GM21576 (cell line): ENCODE measurements at regions not wholly inside any gene's neighbourhood (a gene's known extent, or its start where the extent isn't known, plus 50 kb on each side); places are given as distances from the start of the nearest gene placed in this dataset.

Experiments
- ATAC-seq: cut with Tn5 transposase; IDR thresholded peaks from one replicate; pipeline ENCODE4 v1.9.1; 2021; ENCODE audit warnings: mild to moderate bottlenecking, moderate library complexity; ENCODE audit not compliant: unreplicated experiment

GRCh38 chr13:27014406-27015359 is 156.9 kb downstream of the USP12 start:
- no peak for ATAC-seq

DNA sequence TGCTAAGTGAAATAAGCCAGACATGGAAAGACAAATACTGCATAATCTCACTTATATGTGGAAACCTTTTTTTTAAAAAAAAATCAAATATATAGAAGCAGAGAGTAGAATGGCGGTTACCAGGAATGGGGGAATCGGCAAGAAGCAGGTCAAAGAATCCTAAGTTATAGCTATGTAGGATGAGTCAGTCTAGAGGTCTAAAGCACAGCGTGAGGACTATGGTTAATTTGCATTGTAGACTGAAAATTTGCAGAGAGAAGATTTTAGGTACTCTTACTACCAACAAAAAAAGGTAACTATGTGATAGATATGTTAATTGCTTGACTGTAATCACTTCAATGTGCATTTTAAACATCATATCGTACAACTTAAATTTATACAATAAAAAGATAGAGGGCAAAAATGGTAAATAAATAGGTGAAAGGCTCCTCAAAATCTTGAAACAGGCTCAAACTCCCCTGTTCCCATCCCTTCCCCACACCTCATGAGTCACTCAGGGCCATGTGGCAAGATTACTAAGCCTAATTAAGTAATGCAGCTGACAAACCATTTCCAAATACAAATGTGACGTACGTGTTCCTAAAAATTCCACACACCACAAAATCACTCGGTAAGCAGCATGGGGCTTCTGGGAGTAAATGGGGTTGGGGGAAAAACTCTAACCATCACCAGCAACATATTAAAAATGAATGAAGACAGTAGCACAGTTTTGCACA is 159.0 kb downstream of the USP12 start:
- ATAC-seq, result no peak

DNA sequence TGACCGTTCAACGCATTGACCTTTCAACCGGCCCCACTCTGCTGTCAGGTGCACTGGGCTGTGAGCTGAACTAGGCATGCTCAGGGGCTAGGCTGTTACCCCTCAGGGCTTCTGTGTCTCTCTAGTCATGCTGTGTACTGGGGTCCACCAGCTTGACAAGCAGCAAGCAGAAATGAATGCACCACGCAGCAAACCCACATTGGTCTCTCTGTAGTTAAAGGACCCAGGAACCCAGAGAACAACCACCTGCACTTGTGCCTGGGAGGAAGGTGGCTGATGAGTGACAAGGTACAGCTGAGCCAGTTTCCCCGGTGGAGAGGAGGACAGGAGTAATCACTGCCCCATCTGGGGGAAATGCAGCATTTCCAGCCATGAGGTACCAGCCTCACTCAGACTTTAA is 159.9 kb downstream of the USP12 start:
- ATAC-seq, result no peak

DNA sequence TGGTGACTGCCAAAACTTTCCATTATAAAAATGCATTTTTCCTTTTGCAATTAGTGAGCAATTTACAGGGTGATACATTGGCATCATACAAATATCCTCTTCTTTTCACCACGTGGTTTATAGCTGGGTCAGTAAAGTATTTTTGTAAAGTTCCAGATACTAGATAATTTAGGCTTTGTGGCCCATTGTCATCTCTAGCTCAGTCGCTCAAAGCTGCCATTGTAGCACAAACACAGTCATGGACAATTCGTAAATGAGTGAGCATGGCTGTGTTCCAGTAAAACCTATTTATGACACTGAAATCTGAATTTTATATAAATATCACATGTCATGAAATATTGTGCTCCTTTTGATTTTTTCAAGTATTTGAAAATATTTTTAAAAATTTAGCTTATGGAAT is 162.9 kb downstream of the USP12 start:
- no peak for ATAC-seq

DNA sequence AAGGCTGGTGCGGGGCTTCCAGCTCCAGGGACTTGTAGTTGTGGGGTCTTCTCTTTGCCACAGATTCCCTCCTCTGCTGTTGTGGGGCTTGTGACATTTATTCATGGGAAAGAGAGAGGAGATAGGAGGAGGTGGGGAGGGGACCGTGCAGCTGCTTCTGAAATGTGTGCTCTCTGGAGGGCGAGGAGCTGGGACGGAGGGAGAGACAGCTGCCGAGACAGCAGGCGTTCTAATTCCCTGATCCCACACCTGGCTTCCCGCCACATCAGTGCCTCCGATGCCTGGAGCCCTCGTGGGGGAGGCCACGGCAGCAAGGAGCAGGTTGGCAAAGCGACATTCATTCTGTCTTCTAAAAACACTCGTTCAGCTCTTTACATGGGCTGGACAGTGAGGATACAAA is 164.4 kb downstream of the USP12 start:
- ATAC-seq, result no peak

GRCh38 chr13:27006519-27007161 is 165.0 kb downstream of the USP12 start:
- no peak for ATAC-seq

DNA sequence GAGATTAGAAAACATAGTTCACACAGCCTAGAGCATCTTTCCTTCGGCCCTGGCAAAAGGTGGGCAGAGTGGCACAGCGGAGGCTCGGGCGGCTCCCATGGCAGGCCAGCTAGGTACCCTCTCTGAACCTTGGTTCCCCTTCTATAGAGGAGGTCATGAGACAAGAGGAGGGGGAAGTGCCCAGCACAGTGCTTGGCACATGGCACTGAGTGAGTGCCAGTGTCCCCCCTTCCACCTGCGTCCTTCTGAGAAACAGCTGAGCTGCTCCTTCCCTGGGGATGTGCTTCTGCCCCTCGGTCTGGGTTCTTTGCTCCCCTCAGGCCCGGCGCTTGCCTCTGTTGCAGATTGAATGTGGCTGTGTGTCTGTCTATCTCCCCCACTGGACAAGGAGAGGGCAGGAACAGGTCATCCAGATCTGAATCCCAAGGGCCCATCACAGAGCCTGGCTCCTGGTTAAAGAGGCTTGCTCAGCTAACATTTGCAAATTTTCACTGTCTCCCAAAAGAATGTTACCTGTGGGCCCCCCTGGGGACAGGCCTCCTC is 165.6 kb downstream of the USP12 start:
- ATAC-seq, result no peak

DNA sequence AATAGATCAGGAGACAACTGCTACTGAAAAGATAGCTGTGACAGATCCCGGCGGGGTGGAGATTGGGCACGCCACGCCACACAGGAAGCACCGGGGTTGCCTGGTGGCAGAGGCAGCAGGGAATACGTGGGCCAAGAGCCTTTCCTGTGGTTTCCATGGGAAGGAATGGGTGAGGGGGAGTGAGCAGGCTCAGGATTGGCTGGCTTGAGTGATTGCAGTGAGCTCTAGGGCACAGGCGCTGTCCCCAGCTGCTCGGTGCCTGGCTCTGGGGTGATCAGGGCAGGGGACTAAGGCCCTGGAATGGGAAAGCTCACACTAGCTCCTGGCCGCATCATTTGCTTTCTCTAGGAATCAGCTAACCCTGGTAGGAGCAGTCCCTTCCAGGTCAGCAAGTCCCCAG is 166.1 kb downstream of the USP12 start:
- no peak for ATAC-seq

- ATAC-seq, result no peak
Observed at GRCh38 chr13:27004866-27005265, 166.7 kb downstream of the USP12 start.

DNA sequence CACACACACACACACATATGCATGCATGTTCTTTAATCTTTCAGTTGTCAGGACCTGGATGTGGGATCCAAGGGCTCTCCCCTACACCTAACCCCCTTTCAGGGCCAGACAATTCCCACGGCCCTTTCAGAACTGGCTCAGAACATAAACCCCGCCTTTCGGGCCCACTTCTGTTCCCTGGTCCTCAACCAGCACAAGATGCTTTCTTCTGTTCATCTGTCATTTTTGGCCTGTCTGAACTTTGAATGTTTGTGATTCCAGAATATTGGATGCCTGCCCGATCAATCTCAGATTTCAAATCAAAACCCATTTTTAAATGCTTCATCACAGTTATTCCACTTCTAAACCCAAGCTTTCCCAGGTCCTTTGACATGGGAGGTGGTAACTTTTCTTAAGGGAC is 167.3 kb downstream of the USP12 start:
- no peak for ATAC-seq

GRCh38 chr13:27001705-27002104 is 169.9 kb downstream of the USP12 start:
- ATAC-seq, result no peak

- ATAC-seq, result no peak
Observed at GRCh38 chr13:27000686-27001085, 170.9 kb downstream of the USP12 start.

DNA sequence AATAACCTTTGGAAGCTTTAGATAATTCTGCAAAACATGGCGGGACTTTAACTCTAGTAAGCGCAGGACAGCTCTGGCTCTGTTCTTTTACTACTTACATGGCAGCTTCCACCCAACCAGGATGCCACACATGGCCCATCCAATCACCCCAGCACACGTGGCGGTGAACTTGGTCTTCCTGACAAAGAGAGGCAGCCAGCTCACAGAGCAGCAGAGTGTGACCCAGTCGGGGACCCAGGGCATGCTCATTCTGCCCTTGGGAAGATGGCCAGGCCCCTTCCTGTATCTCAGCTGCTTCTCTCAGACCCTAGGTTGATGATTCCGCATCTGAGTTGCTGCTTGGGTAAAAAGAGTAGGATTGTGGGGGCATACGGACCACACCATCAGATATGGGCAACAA is 172.1 kb downstream of the USP12 start:
- ATAC-seq, result no peak

DNA sequence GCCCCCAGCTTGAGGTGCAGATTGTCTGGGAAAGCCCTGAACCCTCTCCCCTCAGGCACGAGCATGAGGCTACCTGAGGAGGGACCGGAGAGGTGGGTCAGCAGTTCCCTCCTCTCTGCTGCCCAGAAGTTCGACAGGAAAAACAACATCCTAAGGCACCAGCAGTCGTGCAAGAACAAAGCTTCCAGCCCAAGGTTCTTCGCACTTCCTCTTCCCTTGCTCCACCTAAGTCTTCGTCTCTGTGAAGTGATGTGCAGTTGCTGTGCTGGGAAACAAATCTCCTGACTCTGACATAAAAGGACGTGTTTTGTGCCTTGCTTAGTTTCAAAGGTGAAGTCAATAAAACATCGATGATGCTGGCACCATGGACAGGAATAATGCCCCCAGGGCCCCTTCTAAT is 173.3 kb downstream of the USP12 start:
- no peak for ATAC-seq

DNA sequence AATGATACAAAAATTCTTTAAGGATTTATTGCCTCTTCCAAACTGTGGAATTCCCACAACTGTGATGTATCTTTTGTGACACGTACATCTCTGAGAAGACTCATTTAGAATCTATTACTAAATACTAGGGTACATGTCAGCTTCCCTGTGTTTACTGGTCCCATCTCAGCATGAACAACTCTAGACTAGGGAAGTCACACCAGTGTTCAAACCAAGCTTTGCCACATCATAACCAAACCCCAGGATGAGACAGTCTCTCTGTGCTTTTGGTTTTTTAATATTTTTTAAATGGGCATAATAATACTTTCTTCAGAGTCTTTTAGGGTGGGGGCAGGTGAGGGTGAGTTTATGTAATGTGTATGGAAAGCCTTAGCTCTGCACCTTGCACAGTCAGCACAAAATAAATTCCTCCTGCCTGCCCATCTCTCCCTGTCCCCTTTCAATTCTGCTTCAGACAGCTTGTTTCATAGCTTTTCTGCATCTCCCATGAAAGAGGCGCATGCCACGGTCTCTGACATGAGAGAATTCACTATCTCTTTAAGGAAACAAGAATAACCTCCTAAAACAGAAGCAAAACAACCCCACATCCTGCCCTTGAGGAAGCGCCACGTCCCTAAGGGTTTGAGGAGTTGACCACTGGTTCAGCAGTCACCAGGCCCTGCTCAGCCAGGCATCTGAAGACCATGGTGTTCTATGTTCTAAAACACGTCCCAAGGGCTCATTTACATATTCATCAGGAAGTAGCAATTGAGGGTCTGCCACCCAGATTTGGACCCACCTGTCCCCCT is 174.5 kb downstream of the USP12 start:
- peak; percentile 86 for ATAC-seq

DNA sequence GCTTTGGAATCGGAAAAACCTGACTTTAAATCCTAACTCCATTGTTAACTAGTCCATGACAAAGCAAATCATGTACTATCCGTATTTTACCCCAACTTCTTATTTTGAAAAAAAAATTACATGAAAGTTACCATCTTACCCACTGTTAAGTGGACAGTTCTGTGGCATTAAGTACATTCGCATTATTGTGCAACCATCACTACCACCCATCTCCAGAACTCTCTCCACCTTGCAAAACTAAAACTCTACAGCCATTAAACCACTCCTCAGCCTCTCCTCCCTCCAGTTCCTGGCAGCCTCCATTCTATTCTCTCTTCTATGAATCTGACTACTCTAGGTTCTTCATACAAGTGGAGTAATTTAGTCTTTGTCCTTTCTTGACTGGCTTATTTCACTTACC is 176.5 kb downstream of the USP12 start:
- no peak for ATAC-seq

- no peak for ATAC-seq
Observed at GRCh38 chr13:26993780-26994179, 177.8 kb downstream of the USP12 start.

- no peak for ATAC-seq
Observed at GRCh38 chr13:26992951-26993719, 178.5 kb downstream of the USP12 start.

GRCh38 chr13:26991508-26992181 is 180.0 kb downstream of the USP12 start:
- ATAC-seq, result no peak
